GM12878 (cell line): ENCODE measurements at regions not wholly inside any gene's neighbourhood (a gene's known extent, or its start where the extent isn't known, plus 50 kb on each side); places are given as distances from the start of the nearest gene placed in this dataset.

ENCODE experiments used
- ATAC-seq: fragments of 200-7000 bp; cut with Tn5 transposase; 3 replicates; pipeline ENCODE4 v1.9.1; 2020; ENCODE audit warnings: mild to moderate bottlenecking, moderate library complexity
- BruUV-seq: library from RNA; stranded (reverse); fragments of 400-500 nt; replicated peaks from 2 replicates; lab custom pipeline; 2021; lab: Mats Ljungman, UMichigan
- CTCF ChIA-PET: fragments of 300-600 bp; sonication (Branson Sonifier 250); formaldehyde crosslinking; extraction: SDS; loops from one replicate; lab custom pipeline; 2021; ENCODE audit warnings: inconsistent platforms; lab: Yijun Ruan, JAX
- POLR2A ChIA-PET: fragments of 350-600 bp; formaldehyde crosslinking; extraction: SDS; loops from one replicate; lab custom pipeline; 2021; ENCODE audit warnings: inconsistent platforms; lab: Charles Lee
- RAD21 ChIA-PET: fragments of 300-600 bp; sonication (Branson Sonifier 250); formaldehyde crosslinking; loops from one replicate; lab custom pipeline; 2023; ENCODE audit warnings: antibody characterized with exemption; ENCODE audit not compliant: unreplicated experiment; lab: Charles Lee
- SMC1A ChIA-PET: fragments of 300-600 bp; sonication (Branson Sonifier 250); formaldehyde crosslinking; loops from one replicate; lab custom pipeline; 2023; ENCODE audit not compliant: unreplicated experiment, uncharacterized antibody; lab: Charles Lee
- DNase-seq: peaks from one replicate; pipeline ENCODE4 v3.0.0-alpha.2; 2011; ENCODE audit warnings: low read depth, low spot score
- FAIRE-seq: peaks from 3 replicates; lab custom pipeline; 2011; peaks lifted over from hg19 to GRCh38; lab: Jason Lieb, UNC
- H2AFZ ChIP-seq: 2 replicates; pipeline ENCODE4 v1.6.0; 2011; ENCODE audit warnings: low read depth, low read length, control low read depth; ENCODE audit not compliant: control insufficient read depth
- H3K27ac ChIP-seq: 2 replicates; pipeline ENCODE4 v1.5.1; 2011; ENCODE audit warnings: control low read depth; ENCODE audit not compliant: control insufficient read depth, insufficient read depth
- H3K27me3 ChIP-seq, 2 experiments: replicated peaks in 1 of 2; 2 replicates each; pipeline versions ENCODE4 v1.6.0 to v1.6.1; 2011; ENCODE audit warnings: low read length in 1 of 2; ENCODE audit not compliant: control insufficient read depth in 2 of 2, insufficient read depth in 2 of 2
- H3K36me3 ChIP-seq, 2 experiments: 2 replicates each; pipeline ENCODE4 v1.5.1; 2011; ENCODE audit warnings: low read length in 1 of 2; ENCODE audit not compliant: control insufficient read depth in 2 of 2, insufficient read depth in 2 of 2
- H3K4me1 ChIP-seq: 2 replicates; pipeline ENCODE4 v1.6.1; 2011; ENCODE audit warnings: mild to moderate bottlenecking, low read length, moderate library complexity, mixed read lengths; ENCODE audit not compliant: control insufficient read depth, insufficient read depth
- H3K4me2 ChIP-seq: 2 replicates; pipeline ENCODE4 v1.6.0; 2011; ENCODE audit warnings: control low read depth; ENCODE audit not compliant: control insufficient read depth, insufficient read depth
- H3K4me3 ChIP-seq: fragments of 200-600 bp; sonication (generic); 2 replicates; pipeline ENCODE4 v1.5.1; 2016
- H3K79me2 ChIP-seq: 2 replicates; pipeline ENCODE4 v1.6.0; 2011; ENCODE audit warnings: low read length; ENCODE audit not compliant: control insufficient read depth, insufficient read depth
- H3K9ac ChIP-seq: 2 replicates; pipeline ENCODE4 v1.8.0; 2011; ENCODE audit warnings: low read length, control low read depth, mixed read lengths; ENCODE audit not compliant: control insufficient read depth, insufficient read depth
- H3K9me3 ChIP-seq: replicated peaks from 3 replicates; pipeline ENCODE4 v1.5.1; 2011; ENCODE audit warnings: mild to moderate bottlenecking, low read length; ENCODE audit not compliant: control insufficient read depth, insufficient read depth
- H4K20me1 ChIP-seq: 2 replicates; pipeline ENCODE4 v1.6.0; 2011; ENCODE audit not compliant: control insufficient read depth, insufficient read depth
- CBX5 ChIP-seq: sonication (generic); IDR thresholded peaks from 2 replicates; pipeline ENCODE4 v1.6.1; 2016; ENCODE audit warnings: low read depth, moderate library complexity, mild to moderate bottlenecking, inconsistent platforms
- CHD4 ChIP-seq: fragments of 200-600 bp; sonication (generic); IDR thresholded peaks from 2 replicates; pipeline ENCODE4 v1.6.1; 2016; ENCODE audit warnings: mild to moderate bottlenecking
- FOXM1 ChIP-seq: IDR thresholded peaks from 2 replicates; pipeline ENCODE4 v1.6.1; 2012; ENCODE audit warnings: low read depth, mild to moderate bottlenecking, inconsistent platforms, low read length, moderate library complexity
- GABPA ChIP-seq: IDR thresholded peaks from 2 replicates; pipeline ENCODE4 v1.6.1; 2014; ENCODE audit warnings: antibody characterized with exemption, low read depth, mild to moderate bottlenecking, inconsistent platforms
- SIX5 ChIP-seq: IDR thresholded peaks from 2 replicates; pipeline ENCODE4 v1.6.1; 2011; ENCODE audit warnings: mild to moderate bottlenecking, low read depth, low read length, moderate library complexity; ENCODE audit not compliant: severe bottlenecking
- SMC3 ChIP-seq: IDR thresholded peaks from 2 replicates; pipeline ENCODE4 v1.6.1; 2011; ENCODE audit warnings: low read length, improper control_type of control experiment, borderline replicate concordance
- STAT3 ChIP-seq: IDR thresholded peaks from 2 replicates; pipeline ENCODE4 v1.6.1; 2011; ENCODE audit warnings: low read depth, low read length, improper control_type of control experiment
- YY1 ChIP-seq: IDR thresholded peaks from 2 replicates; pipeline ENCODE4 v1.6.1; 2011; ENCODE audit warnings: low read depth, mild to moderate bottlenecking, low read length
- ZSCAN29 ChIP-seq: fragments of 450-650 bp; IDR thresholded peaks from 2 replicates; pipeline ENCODE4 v1.6.1; 2017; ENCODE audit warnings: mild to moderate bottlenecking, moderate library complexity
- in situ Hi-C: fragments of 300-500 bp; cut with MboI; formaldehyde crosslinking; loops from 9 replicates; pipeline ENCODE4 v1.14.3; 2018; ENCODE audit warnings: mixed read lengths
- intact Hi-C: fragments of 100-400 bp; cut with micrococcal nuclease; formaldehyde crosslinking; loops from one replicate; pipeline ENCODE4 v1.14.2; 2022; ENCODE audit not compliant: unreplicated experiment
- TF ChIP-seq, protein P1 (sequence below): fragments of 450-650 bp; IDR thresholded peaks from 2 replicates; pipeline ENCODE4 v1.6.1; 2017; ENCODE audit warnings: mild to moderate bottlenecking, low read depth, inconsistent platforms; ENCODE audit not compliant: poor library complexity, severe bottlenecking
- TF ChIP-seq, protein P2 (sequence below): fragments of 450-650 bp; IDR thresholded peaks from 2 replicates; pipeline ENCODE4 v1.6.1; 2017; ENCODE audit warnings: mild to moderate bottlenecking, moderate library complexity
- TF ChIP-seq, protein P3 (sequence below): IDR thresholded peaks from 2 replicates; pipeline ENCODE4 v1.6.1; 2012; ENCODE audit warnings: low read depth, low read length, improper control_type of control experiment
- TF ChIP-seq, protein P4 (sequence below): IDR thresholded peaks from 2 replicates; pipeline ENCODE4 v1.6.1; 2011; ENCODE audit warnings: low read depth, low read length, improper control_type of control experiment, borderline replicate concordance
- TF ChIP-seq, protein P5 (sequence below): IDR thresholded peaks from 2 replicates; pipeline ENCODE4 v1.6.1; 2012; ENCODE audit warnings: low read length, inconsistent platforms
- TF ChIP-seq, protein P6 (sequence below): fragments of 450-650 bp; IDR thresholded peaks from 2 replicates; pipeline ENCODE4 v1.6.1; 2017; ENCODE audit warnings: low read depth, mild to moderate bottlenecking, moderate library complexity

DNA sequence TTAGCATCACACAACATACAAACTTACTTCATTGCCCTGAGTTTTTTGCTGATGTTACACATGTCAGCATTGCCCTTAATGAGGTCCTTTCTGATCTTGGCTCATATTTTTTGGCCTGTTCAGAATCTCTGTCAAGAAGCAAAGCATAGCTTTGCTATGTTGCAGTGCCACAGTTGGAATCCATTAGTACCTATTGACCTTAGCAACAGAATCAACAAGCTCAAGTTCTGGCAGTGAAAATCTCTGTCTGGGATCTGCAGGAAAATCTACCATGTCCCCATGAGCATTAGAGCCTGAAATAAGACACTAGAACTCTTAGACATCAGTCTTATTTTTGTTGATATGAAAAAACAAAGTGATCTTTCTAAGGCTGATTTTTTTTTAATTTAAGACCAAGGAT lies 105.6 kb upstream of the FHL2 start:
- CTCF ChIA-PET, result interaction anchor here (1.4 kb wide), 1 partner anchor 18 kb away, joined by 3 read pairs; no protein-coding TSS in a partner anchor
- in situ Hi-C loops, result no loop called here
- no peaks in the 10 kb centered on the region for H3K79me2 ChIP-seq
- ATAC-seq (no peak), FAIRE-seq (no peak), DNase-seq (no peak)
- SMC1A ChIA-PET, result interaction anchor here (2.0 kb wide), 1 partner anchor 15 kb away, joined by 4 read pairs; no protein-coding TSS in a partner anchor
- H3K27me3 ChIP-seq, result peaks cover 0 to 3% of the 10 kb centered on the region in 2 experiments; a peak in 1 of 4 replicates
- H2AFZ ChIP-seq, result no peak overlapping the region
- no peaks in the 10 kb centered on the region for H3K36me3 ChIP-seq
- no peak overlapping the region for H3K4me3 ChIP-seq
- no peak overlapping the region for H3K4me2 ChIP-seq
- intact Hi-C loops, result no loop called here
- H3K9ac ChIP-seq, result no peak overlapping the region
- POLR2A ChIA-PET, result no interaction called here
- H4K20me1 ChIP-seq, result no peaks in the 10 kb centered on the region
- H3K9me3 ChIP-seq, result no peaks in the 10 kb centered on the region
- no TSS peak for BruUV-seq
- RAD21 ChIA-PET, result no interaction called here
- H3K27ac ChIP-seq, result no peak overlapping the region
- no peaks in the 10 kb centered on the region for H3K4me1 ChIP-seq
- TF ChIP-seq, protein P1, sequence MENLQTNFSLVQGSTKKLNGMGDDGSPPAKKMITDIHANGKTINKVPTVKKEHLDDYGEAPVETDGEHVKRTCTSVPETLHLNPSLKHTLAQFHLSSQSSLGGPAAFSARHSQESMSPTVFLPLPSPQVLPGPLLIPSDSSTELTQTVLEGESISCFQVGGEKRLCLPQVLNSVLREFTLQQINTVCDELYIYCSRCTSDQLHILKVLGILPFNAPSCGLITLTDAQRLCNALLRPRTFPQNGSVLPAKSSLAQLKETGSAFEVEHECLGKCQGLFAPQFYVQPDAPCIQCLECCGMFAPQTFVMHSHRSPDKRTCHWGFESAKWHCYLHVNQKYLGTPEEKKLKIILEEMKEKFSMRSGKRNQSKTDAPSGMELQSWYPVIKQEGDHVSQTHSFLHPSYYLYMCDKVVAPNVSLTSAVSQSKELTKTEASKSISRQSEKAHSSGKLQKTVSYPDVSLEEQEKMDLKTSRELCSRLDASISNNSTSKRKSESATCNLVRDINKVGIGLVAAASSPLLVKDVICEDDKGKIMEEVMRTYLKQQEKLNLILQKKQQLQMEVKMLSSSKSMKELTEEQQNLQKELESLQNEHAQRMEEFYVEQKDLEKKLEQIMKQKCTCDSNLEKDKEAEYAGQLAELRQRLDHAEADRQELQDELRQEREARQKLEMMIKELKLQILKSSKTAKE, result no peak
- no peak for TF ChIP-seq SMC3
- TF ChIP-seq, protein P2, sequence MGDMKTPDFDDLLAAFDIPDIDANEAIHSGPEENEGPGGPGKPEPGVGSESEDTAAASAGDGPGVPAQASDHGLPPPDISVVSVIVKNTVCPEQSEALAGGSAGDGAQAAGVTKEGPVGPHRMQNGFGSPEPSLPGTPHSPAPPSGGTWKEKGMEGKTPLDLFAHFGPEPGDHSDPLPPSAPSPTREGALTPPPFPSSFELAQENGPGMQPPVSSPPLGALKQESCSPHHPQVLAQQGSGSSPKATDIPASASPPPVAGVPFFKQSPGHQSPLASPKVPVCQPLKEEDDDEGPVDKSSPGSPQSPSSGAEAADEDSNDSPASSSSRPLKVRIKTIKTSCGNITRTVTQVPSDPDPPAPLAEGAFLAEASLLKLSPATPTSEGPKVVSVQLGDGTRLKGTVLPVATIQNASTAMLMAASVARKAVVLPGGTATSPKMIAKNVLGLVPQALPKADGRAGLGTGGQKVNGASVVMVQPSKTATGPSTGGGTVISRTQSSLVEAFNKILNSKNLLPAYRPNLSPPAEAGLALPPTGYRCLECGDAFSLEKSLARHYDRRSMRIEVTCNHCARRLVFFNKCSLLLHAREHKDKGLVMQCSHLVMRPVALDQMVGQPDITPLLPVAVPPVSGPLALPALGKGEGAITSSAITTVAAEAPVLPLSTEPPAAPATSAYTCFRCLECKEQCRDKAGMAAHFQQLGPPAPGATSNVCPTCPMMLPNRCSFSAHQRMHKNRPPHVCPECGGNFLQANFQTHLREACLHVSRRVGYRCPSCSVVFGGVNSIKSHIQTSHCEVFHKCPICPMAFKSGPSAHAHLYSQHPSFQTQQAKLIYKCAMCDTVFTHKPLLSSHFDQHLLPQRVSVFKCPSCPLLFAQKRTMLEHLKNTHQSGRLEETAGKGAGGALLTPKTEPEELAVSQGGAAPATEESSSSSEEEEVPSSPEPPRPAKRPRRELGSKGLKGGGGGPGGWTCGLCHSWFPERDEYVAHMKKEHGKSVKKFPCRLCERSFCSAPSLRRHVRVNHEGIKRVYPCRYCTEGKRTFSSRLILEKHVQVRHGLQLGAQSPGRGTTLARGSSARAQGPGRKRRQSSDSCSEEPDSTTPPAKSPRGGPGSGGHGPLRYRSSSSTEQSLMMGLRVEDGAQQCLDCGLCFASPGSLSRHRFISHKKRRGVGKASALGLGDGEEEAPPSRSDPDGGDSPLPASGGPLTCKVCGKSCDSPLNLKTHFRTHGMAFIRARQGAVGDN, result no peak
- TF ChIP-seq, protein P3, sequence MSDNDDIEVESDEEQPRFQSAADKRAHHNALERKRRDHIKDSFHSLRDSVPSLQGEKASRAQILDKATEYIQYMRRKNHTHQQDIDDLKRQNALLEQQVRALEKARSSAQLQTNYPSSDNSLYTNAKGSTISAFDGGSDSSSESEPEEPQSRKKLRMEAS, result no peak
- TF ChIP-seq, protein P4, sequence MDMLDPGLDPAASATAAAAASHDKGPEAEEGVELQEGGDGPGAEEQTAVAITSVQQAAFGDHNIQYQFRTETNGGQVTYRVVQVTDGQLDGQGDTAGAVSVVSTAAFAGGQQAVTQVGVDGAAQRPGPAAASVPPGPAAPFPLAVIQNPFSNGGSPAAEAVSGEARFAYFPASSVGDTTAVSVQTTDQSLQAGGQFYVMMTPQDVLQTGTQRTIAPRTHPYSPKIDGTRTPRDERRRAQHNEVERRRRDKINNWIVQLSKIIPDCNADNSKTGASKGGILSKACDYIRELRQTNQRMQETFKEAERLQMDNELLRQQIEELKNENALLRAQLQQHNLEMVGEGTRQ, result no peak
- TF ChIP-seq, protein P5, sequence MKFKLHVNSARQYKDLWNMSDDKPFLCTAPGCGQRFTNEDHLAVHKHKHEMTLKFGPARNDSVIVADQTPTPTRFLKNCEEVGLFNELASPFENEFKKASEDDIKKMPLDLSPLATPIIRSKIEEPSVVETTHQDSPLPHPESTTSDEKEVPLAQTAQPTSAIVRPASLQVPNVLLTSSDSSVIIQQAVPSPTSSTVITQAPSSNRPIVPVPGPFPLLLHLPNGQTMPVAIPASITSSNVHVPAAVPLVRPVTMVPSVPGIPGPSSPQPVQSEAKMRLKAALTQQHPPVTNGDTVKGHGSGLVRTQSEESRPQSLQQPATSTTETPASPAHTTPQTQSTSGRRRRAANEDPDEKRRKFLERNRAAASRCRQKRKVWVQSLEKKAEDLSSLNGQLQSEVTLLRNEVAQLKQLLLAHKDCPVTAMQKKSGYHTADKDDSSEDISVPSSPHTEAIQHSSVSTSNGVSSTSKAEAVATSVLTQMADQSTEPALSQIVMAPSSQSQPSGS, result no peak
- no peak for TF ChIP-seq ZSCAN29
- TF ChIP-seq STAT3, result no peak
- TF ChIP-seq, protein P6, sequence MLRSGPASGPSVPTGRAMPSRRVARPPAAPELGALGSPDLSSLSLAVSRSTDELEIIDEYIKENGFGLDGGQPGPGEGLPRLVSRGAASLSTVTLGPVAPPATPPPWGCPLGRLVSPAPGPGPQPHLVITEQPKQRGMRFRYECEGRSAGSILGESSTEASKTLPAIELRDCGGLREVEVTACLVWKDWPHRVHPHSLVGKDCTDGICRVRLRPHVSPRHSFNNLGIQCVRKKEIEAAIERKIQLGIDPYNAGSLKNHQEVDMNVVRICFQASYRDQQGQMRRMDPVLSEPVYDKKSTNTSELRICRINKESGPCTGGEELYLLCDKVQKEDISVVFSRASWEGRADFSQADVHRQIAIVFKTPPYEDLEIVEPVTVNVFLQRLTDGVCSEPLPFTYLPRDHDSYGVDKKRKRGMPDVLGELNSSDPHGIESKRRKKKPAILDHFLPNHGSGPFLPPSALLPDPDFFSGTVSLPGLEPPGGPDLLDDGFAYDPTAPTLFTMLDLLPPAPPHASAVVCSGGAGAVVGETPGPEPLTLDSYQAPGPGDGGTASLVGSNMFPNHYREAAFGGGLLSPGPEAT, result no peak
- TF ChIP-seq FOXM1, result no peak
- no peak for TF ChIP-seq CHD4
- no peak for TF ChIP-seq GABPA
- no peak for TF ChIP-seq YY1
- no peak for TF ChIP-seq CBX5
- TF ChIP-seq SIX5, result no peak
